HL-60 (cell line): ENCODE measurements at regions not wholly inside any gene's neighbourhood (a gene's known extent, or its start where the extent isn't known, plus 50 kb on each side); places are given as distances from the start of the nearest gene placed in this dataset.

Experiments used
- CTCF ChIP-seq: IDR thresholded peaks from one replicate; pipeline ENCODE4 v1.5.1; 2011; ENCODE audit warnings: low read length, control low read depth, inconsistent platforms; ENCODE audit not compliant: insufficient read depth
- POLR2AphosphoS5 ChIP-seq: IDR thresholded peaks from 2 replicates; pipeline ENCODE4 v1.6.1; 2012; ENCODE audit warnings: low read depth
- REST ChIP-seq: IDR thresholded peaks from 2 replicates; pipeline ENCODE4 v1.6.1; 2012; ENCODE audit warnings: low read depth; ENCODE audit not compliant: insufficient replicate concordance
- SPI1 ChIP-seq: IDR thresholded peaks from 2 replicates; pipeline ENCODE4 v1.6.1; 2012; ENCODE audit warnings: low read depth, mild to moderate bottlenecking, borderline replicate concordance

- TF ChIP-seq CTCF (no peak), POLR2AphosphoS5 (no peak), SPI1 (no peak), REST (no peak)
These were observed 784.7 kb upstream of the GJE1 start for GRCh38 chr6:141347906-141348492.
